NCI-H524 (cell line): ENCODE measurements at regions not wholly inside any gene's neighbourhood (a gene's known extent, or its start where the extent isn't known, plus 50 kb on each side); places are given as distances from the start of the nearest gene placed in this dataset.

Source experiments
- DNase-seq, 2 experiments: peaks; one replicate each; lab custom pipeline; 2025; lab: John Stamatoyannopoulos, UW

DNA sequence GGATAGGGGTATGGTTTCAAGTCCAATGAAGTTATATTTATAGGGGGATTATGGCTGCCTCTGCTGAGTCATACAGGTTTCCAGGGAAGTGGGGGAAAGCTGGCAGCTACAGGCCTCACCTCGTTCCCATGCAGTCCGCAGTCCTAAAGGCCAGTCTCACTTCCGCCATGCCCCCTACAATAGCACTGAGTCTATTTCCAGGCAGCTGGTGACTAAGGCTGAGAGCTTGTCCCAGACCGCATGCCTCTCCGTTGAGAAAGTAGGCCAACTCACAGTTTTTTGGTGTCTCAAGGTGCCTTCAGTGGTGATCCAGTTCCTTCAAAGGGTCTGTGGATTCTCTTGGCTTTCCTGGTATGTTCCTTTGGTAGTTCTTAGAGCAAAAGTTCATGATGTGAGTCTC lies 203.9 kb upstream of the GLI3 start:
- DNase-seq: no peak

GRCh38 chr7:42432644-42433043 lies 195.6 kb upstream of the GLI3 start:
- DNase-seq: no peak

DNA sequence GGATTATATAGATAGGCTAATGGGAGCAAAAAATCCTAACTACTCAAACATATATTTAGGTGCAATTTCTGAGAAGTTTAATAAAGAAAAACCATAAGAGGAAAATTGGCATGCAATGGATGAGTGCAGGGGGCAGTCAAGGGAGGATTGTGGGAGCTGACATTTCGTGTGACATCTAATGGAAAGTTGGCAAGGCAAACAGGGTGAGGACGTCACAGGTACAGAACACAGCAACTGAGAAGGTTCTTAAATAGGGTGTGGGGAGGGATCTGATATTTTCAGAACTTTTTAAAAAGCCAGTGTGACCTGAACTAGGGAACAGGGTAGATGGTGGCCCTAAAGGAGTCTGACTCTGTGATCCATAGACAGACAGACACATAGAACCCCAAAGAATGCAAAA lies 194.9 kb upstream of the GLI3 start:
- DNase-seq: no peak

DNA sequence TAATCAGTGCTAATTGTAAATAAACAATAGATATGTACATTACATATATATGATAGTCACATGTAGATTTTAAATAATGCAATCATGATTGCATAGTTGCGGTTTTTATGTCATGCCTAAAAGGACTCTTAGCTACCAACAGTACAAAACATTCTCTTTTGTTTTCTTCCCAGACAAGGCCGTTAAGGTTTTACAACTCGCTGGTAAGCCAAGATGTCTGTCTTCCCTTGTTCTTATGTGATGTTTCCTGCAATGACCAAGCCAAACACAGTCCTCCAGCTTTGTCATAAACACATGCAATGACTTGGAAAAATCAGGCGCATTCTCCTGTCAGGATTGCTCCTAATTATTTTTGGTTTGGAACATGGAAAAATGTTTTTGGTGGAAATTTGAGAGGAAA lies 192.3 kb upstream of the GLI3 start:
- no peak for DNase-seq

DNA sequence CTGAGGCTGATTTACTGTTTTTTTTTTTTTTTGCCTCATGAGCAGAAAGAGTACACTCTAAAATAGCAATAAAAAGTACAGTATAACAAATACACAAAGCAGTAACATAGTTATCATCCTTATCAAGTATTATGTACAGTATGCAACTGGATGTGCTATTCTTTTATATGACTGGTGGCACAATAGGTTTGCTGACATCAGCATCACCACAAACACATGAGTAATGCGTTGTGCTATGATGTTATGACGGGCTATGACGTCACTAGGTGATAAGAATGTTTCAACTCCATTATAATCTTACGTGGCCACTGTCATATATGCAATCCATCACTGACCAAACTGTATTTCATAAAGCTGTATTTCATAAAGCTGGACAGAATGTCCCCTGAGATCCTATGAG lies 189.2 kb upstream of the GLI3 start:
- no peak for DNase-seq

GRCh38 chr7:42414941-42415505 lies 178.0 kb upstream of the GLI3 start:
- DNase-seq: no peak

DNA sequence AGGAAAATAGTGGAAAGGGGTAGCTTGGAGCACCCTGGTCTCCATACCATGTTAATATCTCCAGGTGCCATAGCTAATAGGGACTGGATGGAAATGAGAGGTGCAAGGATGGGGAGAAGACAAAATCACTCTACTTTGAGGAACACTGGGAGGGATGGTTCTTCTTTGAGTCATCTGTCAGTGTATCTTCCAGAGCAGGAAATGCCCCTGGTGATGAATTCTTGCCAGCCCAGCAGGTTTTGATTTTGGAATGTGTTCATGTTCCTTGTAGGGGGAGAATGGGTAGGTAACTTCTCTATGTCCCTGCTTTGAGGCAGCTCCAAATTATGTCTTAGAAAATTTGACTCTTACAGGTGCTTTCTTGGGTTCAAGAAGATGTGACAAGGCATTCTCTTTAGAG lies 177.0 kb upstream of the GLI3 start:
- no peak for DNase-seq

DNA sequence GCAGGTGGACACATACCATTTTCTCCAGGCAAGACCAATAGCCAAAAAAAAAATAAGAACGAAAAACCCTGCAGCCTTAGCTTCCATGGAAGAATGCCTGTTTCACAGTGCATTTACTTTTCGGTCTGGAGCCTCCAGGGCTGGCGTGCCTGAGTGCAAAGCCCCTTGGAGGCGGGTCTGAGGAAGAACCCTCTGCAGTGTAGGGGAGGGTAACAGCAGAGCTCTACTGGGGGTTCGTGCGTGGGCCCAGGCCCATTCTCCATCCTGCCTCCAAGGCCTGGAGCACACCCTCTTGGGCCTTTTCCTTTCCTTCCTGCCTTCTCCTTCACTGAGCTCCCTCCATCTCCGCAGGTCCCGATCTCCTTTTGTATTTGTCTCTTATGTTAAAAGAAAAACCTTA lies 172.3 kb upstream of the GLI3 start:
- DNase-seq: no peak

DNA sequence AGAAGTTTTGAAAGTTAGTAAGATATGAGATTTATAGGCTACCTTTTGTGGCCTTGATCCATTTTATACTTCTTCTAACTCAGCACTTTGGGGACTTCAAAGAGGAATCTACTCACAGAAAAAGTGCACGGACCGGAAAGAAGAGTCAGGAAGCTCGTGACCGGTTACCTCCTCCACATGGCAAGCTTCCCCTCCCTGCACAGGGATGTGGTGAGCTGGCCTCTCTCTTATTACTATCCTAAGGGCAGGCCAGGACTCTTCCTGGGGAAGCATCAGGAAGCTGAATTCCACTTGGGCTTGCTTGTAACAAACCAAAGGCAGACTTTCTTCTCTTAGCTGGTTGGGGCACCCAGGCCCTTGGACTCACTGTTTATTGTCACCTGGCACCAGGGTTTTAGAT lies 170.8 kb upstream of the GLI3 start:
- DNase-seq: no peak

DNA sequence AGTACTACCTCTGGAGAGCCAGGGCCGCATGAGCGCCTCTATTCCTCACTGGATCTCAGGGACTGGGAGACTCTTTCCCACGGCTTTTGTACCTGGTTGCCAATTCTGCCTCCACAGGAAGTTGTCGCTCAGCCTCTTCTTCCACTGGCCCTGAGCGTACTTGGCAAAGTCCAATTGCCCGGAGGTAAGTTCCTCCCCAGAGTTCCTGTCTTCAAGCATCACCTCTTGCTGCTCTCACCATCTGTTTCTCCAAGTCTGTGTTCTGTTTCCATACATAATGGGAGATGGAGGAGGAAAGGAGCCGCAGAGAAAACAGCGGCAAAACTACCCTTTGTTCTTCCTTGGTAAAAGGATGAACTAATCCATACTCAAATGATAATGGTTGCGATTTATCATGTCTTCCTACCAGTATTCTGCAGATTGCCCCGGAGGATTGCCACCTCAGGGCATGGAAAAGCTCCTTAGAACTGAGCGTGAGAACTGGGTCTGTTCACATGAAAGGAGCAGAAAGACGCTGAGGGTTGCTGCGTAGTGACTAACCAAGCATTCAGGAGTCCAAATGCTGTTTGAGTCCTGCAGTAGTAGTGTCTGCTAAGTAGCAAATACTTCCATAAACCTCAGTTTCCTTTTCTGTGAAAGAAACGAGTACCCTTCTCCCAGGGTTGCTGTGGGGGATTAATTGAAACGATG lies 170.2 kb upstream of the GLI3 start:
- no peak for DNase-seq

DNA sequence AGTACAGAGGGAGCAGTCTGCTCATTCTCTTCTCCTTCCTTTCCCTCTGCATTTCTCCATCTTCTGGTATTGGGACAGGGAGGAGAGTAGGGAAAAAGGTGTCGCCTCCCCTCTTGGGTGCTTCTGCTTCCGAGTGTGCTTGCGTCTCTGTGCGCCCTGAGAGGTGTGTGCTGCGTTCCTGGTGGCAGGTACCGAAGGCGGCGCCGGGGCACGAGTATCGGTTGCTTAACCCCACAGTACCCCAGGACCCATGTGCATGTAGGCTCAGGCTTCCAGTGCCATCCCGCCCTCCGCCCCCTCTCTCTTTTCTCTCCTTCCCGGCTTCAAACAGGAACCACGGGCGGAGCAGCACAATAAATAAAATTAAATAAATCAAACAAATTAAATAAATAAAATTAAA lies 169.3 kb upstream of the GLI3 start:
- no peak for DNase-seq

- DNase-seq: no peak
Measured at GRCh38 chr7:42405782-42406181, 168.8 kb upstream of the GLI3 start.

DNA sequence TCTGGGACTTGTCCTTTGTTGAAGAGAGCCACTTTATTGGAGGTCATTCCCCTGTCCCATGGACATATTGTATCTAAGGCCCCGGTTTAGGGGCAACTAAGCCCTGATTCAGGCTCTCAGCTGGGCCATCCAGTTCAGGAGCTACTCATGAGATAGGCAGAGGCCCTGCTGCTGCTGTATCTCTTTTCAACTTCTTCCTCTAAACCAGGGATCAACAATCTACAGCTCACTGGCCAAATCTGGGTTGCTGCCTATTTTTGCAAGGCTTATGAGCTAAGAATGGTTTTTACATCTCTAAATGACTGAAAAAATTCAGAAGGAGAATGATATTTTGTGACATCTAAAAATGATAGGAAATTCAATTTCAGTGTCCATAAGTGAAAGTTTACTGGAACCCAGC lies 166.8 kb upstream of the GLI3 start:
- DNase-seq: no peak

DNA sequence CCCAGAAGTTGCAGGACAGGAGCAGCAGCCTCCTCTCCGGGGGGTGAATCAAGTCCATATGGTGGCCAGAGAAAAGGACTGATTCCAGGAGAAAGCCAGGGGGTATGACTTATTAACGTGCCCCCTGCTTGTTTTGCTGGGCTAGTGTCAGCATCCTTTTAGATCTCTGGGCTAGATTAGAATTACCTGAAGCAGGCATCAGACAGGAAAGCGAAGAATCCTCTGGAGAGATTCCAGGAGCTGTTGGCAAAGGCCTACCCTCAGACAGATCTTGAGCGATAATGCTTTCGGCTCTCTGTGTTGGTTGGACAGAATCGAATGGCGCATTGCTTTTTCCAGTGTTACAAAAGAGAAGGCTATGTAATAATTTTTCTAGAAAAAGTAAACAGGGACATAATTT lies 164.0 kb upstream of the GLI3 start:
- no peak for DNase-seq

DNA sequence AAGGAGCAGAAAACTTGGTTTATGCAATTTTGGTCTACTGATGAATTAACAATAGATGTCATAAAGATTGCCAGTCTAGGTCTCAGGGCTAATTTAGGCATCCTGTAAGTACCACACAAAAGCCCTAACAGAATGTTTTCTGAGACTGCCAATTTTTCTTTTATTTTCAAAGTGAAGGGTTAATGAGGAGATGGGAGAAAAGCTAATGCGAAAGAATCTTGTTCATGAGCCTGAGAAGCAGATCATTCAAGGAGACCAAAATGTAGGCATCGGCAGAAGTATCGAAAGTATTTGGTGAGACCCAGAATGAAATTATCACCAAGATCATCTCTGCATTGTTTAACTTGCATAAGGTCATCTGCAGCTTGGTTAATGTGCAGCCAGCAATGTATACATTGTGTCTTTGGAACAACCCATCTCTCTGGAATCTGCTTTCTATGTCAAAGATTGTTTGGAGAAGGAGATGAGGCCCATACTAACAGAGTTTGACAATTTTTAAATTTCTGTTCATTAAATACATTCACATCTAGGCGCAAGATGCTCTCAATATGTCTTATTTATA lies 163.3 kb upstream of the GLI3 start:
- no peak for DNase-seq

- DNase-seq: no peak
Measured at GRCh38 chr7:42395607-42396006, 158.6 kb upstream of the GLI3 start.

- DNase-seq: no peak
Measured at GRCh38 chr7:42392826-42393225, 155.8 kb upstream of the GLI3 start.

GRCh38 chr7:42389697-42390096 lies 152.7 kb upstream of the GLI3 start:
- no peak for DNase-seq

DNA sequence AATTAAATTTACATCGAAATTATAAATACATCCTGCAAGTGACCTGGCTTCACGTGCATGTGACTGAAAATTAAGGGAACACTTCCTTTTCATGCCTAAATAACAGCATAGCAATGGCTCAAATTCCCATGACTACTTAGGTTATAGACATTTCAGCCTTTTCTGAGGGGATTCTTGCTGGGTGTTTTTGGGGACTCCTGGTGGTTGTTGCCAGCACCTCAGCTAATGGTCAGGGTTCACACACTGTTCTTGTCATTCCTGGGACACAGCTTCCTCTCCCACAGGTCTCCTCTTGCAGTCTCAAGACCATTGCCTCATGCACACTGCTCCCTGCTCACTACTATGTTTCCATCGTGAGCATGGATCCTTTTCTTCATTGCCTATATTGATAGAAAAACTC lies 148.9 kb upstream of the GLI3 start:
- no peak for DNase-seq

DNA sequence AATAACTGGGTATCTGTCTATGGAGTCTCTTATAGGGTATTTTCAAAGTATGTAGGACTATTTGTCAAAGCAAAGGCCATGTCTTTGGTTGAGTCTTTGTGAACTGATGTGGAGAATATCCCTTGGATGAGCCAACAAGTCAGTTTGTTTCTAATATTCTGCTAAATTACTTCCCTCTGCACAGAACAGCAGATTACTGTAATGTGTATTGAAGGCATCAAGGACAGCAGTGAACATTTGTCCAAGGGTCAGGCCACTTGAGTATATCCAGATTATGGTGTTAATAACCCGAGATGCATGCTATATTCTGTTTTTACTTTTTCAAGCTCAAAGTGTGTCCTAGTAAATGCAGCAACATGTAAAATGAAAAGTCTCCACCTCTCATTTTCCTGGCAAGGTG lies 144.2 kb upstream of the GLI3 start:
- DNase-seq: no peak

- DNase-seq: no peak
Measured at GRCh38 chr7:42380401-42380800, 143.4 kb upstream of the GLI3 start.

DNA sequence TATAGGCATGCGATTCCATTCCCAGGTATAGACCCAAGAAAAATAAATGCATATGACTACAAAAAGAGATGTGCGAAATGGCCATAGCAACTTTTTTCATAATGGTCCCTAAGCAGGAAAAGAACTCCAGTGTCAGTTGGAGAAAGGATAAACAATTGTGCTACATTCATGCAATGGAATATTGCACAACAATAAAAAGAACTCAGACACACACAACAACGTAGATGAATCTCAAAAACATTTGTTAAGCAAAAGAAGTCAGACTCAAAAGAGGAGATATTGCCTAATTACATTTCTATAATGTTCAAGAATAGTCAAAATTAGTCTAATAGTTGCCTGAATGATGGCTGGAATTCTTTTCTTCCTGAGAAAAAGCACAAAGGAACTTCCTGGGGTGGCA lies 141.1 kb upstream of the GLI3 start:
- DNase-seq: no peak

DNA sequence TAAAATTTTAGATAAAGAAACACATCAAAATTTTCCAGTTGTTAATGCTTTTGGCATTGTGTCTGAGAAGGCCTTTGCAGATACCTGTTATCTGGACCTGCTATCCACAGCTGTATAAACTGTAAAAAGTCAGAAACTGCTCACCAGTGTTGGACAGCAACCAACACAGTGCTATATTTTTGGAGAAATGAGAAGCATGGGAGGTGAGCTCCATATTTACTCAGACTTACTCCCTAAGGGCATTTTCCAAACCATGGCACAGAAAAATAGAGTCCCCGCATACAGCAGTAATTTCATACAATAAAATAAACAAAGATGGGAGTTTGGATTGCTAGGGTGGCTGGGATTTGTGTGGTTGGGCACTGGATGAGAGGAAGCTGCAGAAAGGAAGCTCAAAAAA lies 136.3 kb upstream of the GLI3 start:
- no peak for DNase-seq

DNA sequence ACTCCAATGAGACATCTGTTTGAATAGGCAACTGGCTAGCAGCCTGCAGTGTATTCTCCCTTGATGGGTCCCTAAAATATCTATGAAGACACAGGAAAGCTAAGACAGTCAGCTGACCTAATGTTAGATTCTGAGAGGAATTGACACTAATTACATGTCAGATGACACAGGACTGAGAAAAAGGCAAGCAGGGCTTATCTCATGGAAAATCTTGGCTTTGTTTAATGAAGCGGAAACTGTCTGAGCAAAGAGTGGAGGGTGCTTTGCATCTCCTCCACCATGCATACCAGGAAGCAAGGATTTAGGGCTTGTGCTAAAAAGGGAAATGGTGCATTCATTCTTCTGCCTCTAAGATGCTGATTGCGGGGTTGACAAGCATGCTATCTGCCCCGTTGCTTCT lies 135.5 kb upstream of the GLI3 start:
- no peak for DNase-seq
